GM23338 (cell line): ENCODE measurements at regions not wholly inside any gene's neighbourhood (a gene's known extent, or its start where the extent isn't known, plus 50 kb on each side); places are given as distances from the start of the nearest gene placed in this dataset.

Experiments
- ATAC-seq: fragments of 200-7000 bp; cut with Tn5 transposase; 3 replicates; pipeline ENCODE4 v1.9.1; 2020
- DNase-seq: peaks from one replicate; pipeline ENCODE4 v3.0.0-alpha.2; 2015; ENCODE audit warnings: low spot score
- H2AFZ ChIP-seq: fragments of 200-600 bp; sonication (generic); 2 replicates; pipeline ENCODE4 v1.8.0; 2016; ENCODE audit warnings: antibody characterized with exemption, mild to moderate bottlenecking, moderate library complexity
- H3F3A ChIP-seq: fragments of 200-600 bp; sonication (generic); replicated peaks from 2 replicates; pipeline ENCODE4 v1.8.0; 2017; ENCODE audit warnings: antibody characterized with exemption, mixed run types, low read depth
- H3K27ac ChIP-seq: fragments of 200-600 bp; sonication (generic); 2 replicates; pipeline ENCODE4 v1.6.1; 2016; ENCODE audit warnings: low read depth
- H3K27me3 ChIP-seq: fragments of 200-600 bp; sonication (generic); 2 replicates; pipeline ENCODE4 v1.8.0; 2016; ENCODE audit warnings: mild to moderate bottlenecking, mixed run types, moderate library complexity; ENCODE audit not compliant: insufficient read depth
- H3K36me3 ChIP-seq: fragments of 200-600 bp; sonication (generic); 2 replicates; pipeline ENCODE4 v1.8.0; 2016; ENCODE audit warnings: mild to moderate bottlenecking; ENCODE audit not compliant: insufficient read depth
- H3K4me1 ChIP-seq: fragments of 200-600 bp; sonication (generic); 2 replicates; pipeline ENCODE4 v1.8.0; 2016; ENCODE audit warnings: mild to moderate bottlenecking, moderate library complexity; ENCODE audit not compliant: insufficient read depth
- H3K4me2 ChIP-seq: fragments of 200-600 bp; sonication (generic); 2 replicates; pipeline ENCODE4 v1.7.1; 2017; ENCODE audit warnings: mixed run types
- H3K4me3 ChIP-seq: fragments of 200-600 bp; sonication (generic); 2 replicates; pipeline ENCODE4 v1.6.1; 2016; ENCODE audit warnings: mixed run types
- H3K79me2 ChIP-seq: fragments of 200-600 bp; sonication (generic); replicated peaks from 2 replicates; pipeline ENCODE4 v1.8.0; 2017; ENCODE audit warnings: mild to moderate bottlenecking; ENCODE audit not compliant: insufficient read depth
- H3K9me2 ChIP-seq: fragments of 200-600 bp; sonication (generic); 2 replicates; pipeline ENCODE4 v1.8.0; 2017; ENCODE audit not compliant: insufficient read depth
- H4K20me1 ChIP-seq: fragments of 200-600 bp; sonication (generic); replicated peaks from 2 replicates; pipeline ENCODE4 v1.8.0; 2017; ENCODE audit warnings: mild to moderate bottlenecking; ENCODE audit not compliant: insufficient read depth
- H3K27ac Mint-ChIP-seq: 2 replicates; pipeline ENCODE4 v1.8.0; 2020; ENCODE audit warnings: inconsistent platforms, mild to moderate bottlenecking, moderate library complexity, mixed read lengths
- H3K27me3 Mint-ChIP-seq: 3 replicates; pipeline ENCODE4 v1.8.0; 2022; ENCODE audit warnings: low read depth, mild to moderate bottlenecking, moderate library complexity, mixed read lengths, inconsistent platforms; ENCODE audit not compliant: insufficient read depth, poor library complexity
- H3K36me3 Mint-ChIP-seq: 3 replicates; pipeline ENCODE4 v1.8.0; 2021; ENCODE audit warnings: low read depth, mild to moderate bottlenecking, inconsistent platforms, moderate library complexity, mixed read lengths
- H3K4me1 Mint-ChIP-seq: 3 replicates; pipeline ENCODE4 v1.8.0; 2020; ENCODE audit warnings: mild to moderate bottlenecking, inconsistent platforms, mixed read lengths
- H3K4me3 Mint-ChIP-seq: 3 replicates; pipeline ENCODE4 v1.8.0; 2021; ENCODE audit warnings: moderate library complexity, mild to moderate bottlenecking, inconsistent platforms, mixed read lengths
- H3K9me3 Mint-ChIP-seq: 3 replicates; pipeline ENCODE4 v1.8.0; 2020; ENCODE audit warnings: moderate library complexity, mild to moderate bottlenecking, inconsistent platforms, mixed read lengths
- CTCF ChIP-seq, 2 experiments: fragments of 200-600 bp in 1 of 2; sonication (generic) in 1 of 2; conservative IDR thresholded peaks; 2 replicates each; pipeline versions ENCODE4 v1.5.1 to v1.6.1; 2016 to 2017; ENCODE audit warnings: antibody characterized with exemption in 2 of 2, low read depth in 2 of 2, mild to moderate bottlenecking in 2 of 2, moderate library complexity in 1 of 2
- EZH2 ChIP-seq: fragments of 200-600 bp; sonication (generic); IDR thresholded peaks from one replicate; pipeline ENCODE4 v1.8.0; 2017; ENCODE audit warnings: antibody characterized with exemption, mild to moderate bottlenecking, low read depth; ENCODE audit not compliant: unreplicated experiment
- EZH2phosphoT487 ChIP-seq: fragments of 200-600 bp; sonication (generic); IDR thresholded peaks from one replicate; pipeline ENCODE4 v1.8.1; 2018; ENCODE audit warnings: antibody characterized with exemption; ENCODE audit not compliant: unreplicated experiment
- NANOG ChIP-seq: IDR thresholded peaks from 2 replicates; pipeline ENCODE4 v1.6.1; 2016; ENCODE audit warnings: antibody characterized with exemption, borderline replicate concordance
- POLR2AphosphoS5 ChIP-seq: IDR thresholded peaks from 2 replicates; pipeline ENCODE4 v1.6.1; 2016; ENCODE audit warnings: antibody characterized with exemption, low read depth
- REST ChIP-seq: IDR thresholded peaks from one replicate; pipeline ENCODE4 v1.6.1; 2018; ENCODE audit warnings: antibody characterized with exemption; ENCODE audit not compliant: unreplicated experiment
- STAT1 ChIP-seq: IDR thresholded peaks from one replicate; pipeline ENCODE4 v1.6.1; 2016; ENCODE audit warnings: antibody characterized with exemption; ENCODE audit not compliant: unreplicated experiment
- ZNF114 ChIP-seq: fragments of 250-450 bp; sonication (Bioruptor Pico); IDR thresholded peaks from 2 replicates; pipeline ENCODE4 v1.5.0; 2020; ENCODE audit warnings: mild to moderate bottlenecking, moderate library complexity
- ZNF462 ChIP-seq: fragments of 250-450 bp; sonication (Bioruptor Pico); IDR thresholded peaks from 2 replicates; pipeline ENCODE4 v1.5.0; 2020; ENCODE audit warnings: mild to moderate bottlenecking, moderate library complexity

GRCh38 chr5:56564541-56565282 lies 250.6 kb upstream of the MAP3K1 start:
- H3K4me1 Mint-ChIP-seq = peaks cover 21% of the 10 kb centered on the region
- H3K27me3 ChIP-seq = no peaks in the 10 kb centered on the region
- no peak overlapping the region for H3K27ac ChIP-seq
- ATAC-seq = no peak
- H3K9me3 Mint-ChIP-seq = no peaks in the 10 kb centered on the region
- no peaks in the 10 kb centered on the region for H4K20me1 ChIP-seq
- H2AFZ ChIP-seq = no peak overlapping the region
- H3K4me2 ChIP-seq = no peak overlapping the region
- H3K36me3 Mint-ChIP-seq = no peaks in the 10 kb centered on the region
- TF ChIP-seq EZH2 (no peak), POLR2AphosphoS5 (no peak), REST (no peak), ZNF114 (CRISPR knock-in tag) (no peak), EZH2phosphoT487 (no peak), STAT1 (no peak), CTCF (conservative IDR thresholded peaks at IDR 0.05; ENCODE audit: low read depth in 2 of 2) (no peak)
- 0 out of 2 replicates have a peak, but pooled peaks cover 7% of the 10 kb centered on the region for H3K9me2 ChIP-seq
- no peak overlapping the region for H3K4me3 Mint-ChIP-seq
- H3K27me3 Mint-ChIP-seq = no peaks in the 10 kb centered on the region
- no peaks in the 10 kb centered on the region for H3F3A ChIP-seq
- H3K36me3 ChIP-seq = no peaks in the 10 kb centered on the region
- DNase-seq = no peak
- H3K79me2 ChIP-seq = no peaks in the 10 kb centered on the region
- no peak overlapping the region for H3K27ac Mint-ChIP-seq
- H3K4me3 ChIP-seq = no peak overlapping the region
- peaks cover 10% of the 10 kb centered on the region for H3K4me1 ChIP-seq

- no peaks in the 10 kb centered on the region for H3K27me3 Mint-ChIP-seq
- H3K4me1 ChIP-seq = no peaks in the 10 kb centered on the region; the same call in 1 of the 2 replicates
- peaks cover 10% of the 10 kb centered on the region; the same call in 2 of the 3 replicates for H3K4me1 Mint-ChIP-seq
- no peak overlapping the region for H3K27ac Mint-ChIP-seq
- no peaks in the 10 kb centered on the region for H3K36me3 Mint-ChIP-seq
- no peak overlapping the region for H3K4me3 ChIP-seq
- H3K79me2 ChIP-seq = no peaks in the 10 kb centered on the region
- DNase-seq (no peak), ATAC-seq (no peak)
- H3F3A ChIP-seq = no peaks in the 10 kb centered on the region
- H3K36me3 ChIP-seq = no peaks in the 10 kb centered on the region
- no peak overlapping the region for H3K4me2 ChIP-seq
- H3K9me3 Mint-ChIP-seq = no peaks in the 10 kb centered on the region
- H3K27ac ChIP-seq = no peak overlapping the region
- H2AFZ ChIP-seq = no peak overlapping the region
- 0 out of 2 replicates have a peak, but pooled peaks cover 7% of the 10 kb centered on the region for H3K9me2 ChIP-seq
- no peaks in the 10 kb centered on the region for H3K27me3 ChIP-seq
- no peaks in the 10 kb centered on the region for H4K20me1 ChIP-seq
- H3K4me3 Mint-ChIP-seq = no peak overlapping the region
- TF ChIP-seq NANOG = no peak
- no peak for TF ChIP-seq ZNF462
Measured at GRCh38 chr5:56561455-56561854, 253.9 kb upstream of the MAP3K1 start.
